Astrocyte (in vitro differentiated cells and primary cell): ENCODE measurements at regions not wholly inside any gene's neighbourhood (a gene's known extent, or its start where the extent isn't known, plus 50 kb on each side); places are given as distances from the start of the nearest gene placed in this dataset.
A peak's percentile ranks its signal among the peaks of the same experiment; 100 is the strongest.

Experiments used
- DNase-seq: peaks from one replicate; pipeline ENCODE4 v3.0.0-alpha.2; 2010; ENCODE audit warnings: low read depth
- FAIRE-seq: peaks from 2 replicates; lab custom pipeline; 2011; peaks lifted over from hg19 to GRCh38; lab: Jason Lieb, UNC
- H2AFZ ChIP-seq: 2 replicates; pipeline ENCODE4 v1.6.0; 2012; ENCODE audit warnings: low read depth, low read length, inconsistent platforms
- H3K27ac ChIP-seq: 2 replicates; pipeline ENCODE4 v1.5.1; 2011; ENCODE audit warnings: low read depth, low read length, inconsistent platforms
- H3K27me3 ChIP-seq: 2 replicates; pipeline ENCODE4 v1.6.0; 2011; ENCODE audit warnings: low read length, inconsistent platforms; ENCODE audit not compliant: insufficient read depth
- H3K36me3 ChIP-seq: 2 replicates; pipeline ENCODE4 v1.5.1; 2011; ENCODE audit warnings: low read length, inconsistent platforms; ENCODE audit not compliant: insufficient read depth
- H3K4me1 ChIP-seq: 2 replicates; pipeline ENCODE4 v1.5.1; 2011; ENCODE audit warnings: low read length, inconsistent platforms; ENCODE audit not compliant: insufficient read depth
- H3K4me2 ChIP-seq: 2 replicates; pipeline ENCODE4 v1.6.0; 2012; ENCODE audit warnings: low read length, inconsistent platforms
- H3K4me3 ChIP-seq: 2 replicates; pipeline ENCODE4 v1.5.1; 2011; ENCODE audit warnings: low read depth, mild to moderate bottlenecking, low read length, inconsistent platforms; ENCODE audit not compliant: insufficient read depth
- H3K79me2 ChIP-seq: 2 replicates; pipeline ENCODE4 v1.6.0; 2012; ENCODE audit warnings: mild to moderate bottlenecking, low read length, inconsistent platforms; ENCODE audit not compliant: insufficient read depth
- H3K9ac ChIP-seq: 2 replicates; pipeline ENCODE4 v1.6.0; 2012; ENCODE audit warnings: mild to moderate bottlenecking, low read length, inconsistent platforms
- H3K9me3 ChIP-seq: 2 replicates; pipeline ENCODE4 v1.5.1; 2012; ENCODE audit warnings: low read depth, mild to moderate bottlenecking, low read length, inconsistent platforms; ENCODE audit not compliant: insufficient read depth
- H4K20me1 ChIP-seq: 2 replicates; pipeline ENCODE4 v1.6.0; 2012; ENCODE audit warnings: low read length, inconsistent platforms; ENCODE audit not compliant: insufficient read depth
- H3K27ac Mint-ChIP-seq: one replicate; pipeline ENCODE4 v1.8.0; 2021; ENCODE audit warnings: mild to moderate bottlenecking, mixed read lengths; ENCODE audit not compliant: unreplicated experiment
- H3K27me3 Mint-ChIP-seq: one replicate; pipeline ENCODE4 v1.8.0; 2021; ENCODE audit warnings: low read depth, mixed read lengths; ENCODE audit not compliant: unreplicated experiment
- H3K36me3 Mint-ChIP-seq: one replicate; pipeline ENCODE4 v1.8.0; 2021; ENCODE audit warnings: low read depth, mixed read lengths; ENCODE audit not compliant: unreplicated experiment
- H3K4me1 Mint-ChIP-seq: one replicate; pipeline ENCODE4 v1.8.0; 2021; ENCODE audit warnings: low read depth, mixed read lengths; ENCODE audit not compliant: unreplicated experiment
- H3K4me3 Mint-ChIP-seq: one replicate; pipeline ENCODE4 v1.8.0; 2021; ENCODE audit warnings: mild to moderate bottlenecking, moderate library complexity, mixed read lengths; ENCODE audit not compliant: unreplicated experiment
- H3K9me3 Mint-ChIP-seq: one replicate; pipeline ENCODE4 v1.8.0; 2021; ENCODE audit warnings: mild to moderate bottlenecking, mixed read lengths; ENCODE audit not compliant: unreplicated experiment
- EZH2 ChIP-seq: IDR thresholded peaks from 2 replicates; pipeline ENCODE4 v1.6.1; 2012; ENCODE audit warnings: mild to moderate bottlenecking, low read length, inconsistent platforms; ENCODE audit not compliant: insufficient read depth
- TF ChIP-seq, protein P1 (sequence below): IDR thresholded peaks from 2 replicates; pipeline ENCODE4 v1.5.1; 2011; ENCODE audit warnings: low read depth, mild to moderate bottlenecking, inconsistent platforms, low read length, moderate library complexity; ENCODE audit not compliant: insufficient read depth

- TF ChIP-seq EZH2: no peak
- TF ChIP-seq, protein P1, sequence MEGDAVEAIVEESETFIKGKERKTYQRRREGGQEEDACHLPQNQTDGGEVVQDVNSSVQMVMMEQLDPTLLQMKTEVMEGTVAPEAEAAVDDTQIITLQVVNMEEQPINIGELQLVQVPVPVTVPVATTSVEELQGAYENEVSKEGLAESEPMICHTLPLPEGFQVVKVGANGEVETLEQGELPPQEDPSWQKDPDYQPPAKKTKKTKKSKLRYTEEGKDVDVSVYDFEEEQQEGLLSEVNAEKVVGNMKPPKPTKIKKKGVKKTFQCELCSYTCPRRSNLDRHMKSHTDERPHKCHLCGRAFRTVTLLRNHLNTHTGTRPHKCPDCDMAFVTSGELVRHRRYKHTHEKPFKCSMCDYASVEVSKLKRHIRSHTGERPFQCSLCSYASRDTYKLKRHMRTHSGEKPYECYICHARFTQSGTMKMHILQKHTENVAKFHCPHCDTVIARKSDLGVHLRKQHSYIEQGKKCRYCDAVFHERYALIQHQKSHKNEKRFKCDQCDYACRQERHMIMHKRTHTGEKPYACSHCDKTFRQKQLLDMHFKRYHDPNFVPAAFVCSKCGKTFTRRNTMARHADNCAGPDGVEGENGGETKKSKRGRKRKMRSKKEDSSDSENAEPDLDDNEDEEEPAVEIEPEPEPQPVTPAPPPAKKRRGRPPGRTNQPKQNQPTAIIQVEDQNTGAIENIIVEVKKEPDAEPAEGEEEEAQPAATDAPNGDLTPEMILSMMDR: no peak
- no peaks in the 10 kb centered on the region for H3K9me3 ChIP-seq
Measured at GRCh38 chr10:118503192-118503591, 92.3 kb downstream of the PRLHR start.

DNA sequence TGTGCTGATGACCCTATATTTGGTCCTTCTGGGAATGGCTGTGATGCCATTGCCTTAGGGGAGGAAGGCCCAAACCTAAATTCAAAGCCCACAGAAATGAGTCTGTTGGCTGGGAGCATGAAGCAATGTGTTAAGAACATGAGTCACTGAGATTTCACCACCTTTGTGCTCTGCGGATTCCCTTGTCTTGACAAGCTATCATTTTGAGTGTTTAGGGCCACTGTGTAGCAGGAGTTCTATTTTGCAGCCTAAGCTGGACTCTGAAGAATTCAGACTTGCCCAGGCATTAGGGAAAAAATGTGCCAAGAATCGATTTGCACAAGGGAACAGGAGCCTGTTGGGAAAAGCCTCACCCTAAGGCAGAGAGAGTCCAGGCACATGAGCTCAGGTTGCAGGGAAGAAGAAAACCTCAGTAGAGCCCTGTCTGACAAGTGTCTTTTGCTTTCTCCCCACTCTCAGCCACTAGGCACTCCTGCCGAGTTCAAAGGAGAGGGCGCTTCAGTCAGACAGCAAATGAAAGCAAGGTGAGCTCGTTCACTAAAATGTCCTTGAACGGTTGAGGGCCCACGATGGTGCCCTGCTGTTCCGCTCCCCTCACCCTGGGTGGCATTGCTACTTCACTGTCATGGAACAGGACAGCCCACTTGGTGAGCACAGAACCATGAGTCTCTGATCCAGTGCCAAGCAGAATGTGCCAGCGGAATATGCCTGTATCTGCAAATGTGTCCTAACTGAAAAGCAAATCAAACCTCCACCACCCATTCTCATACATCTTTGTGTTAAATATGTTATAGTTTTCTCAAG lies 93.6 kb downstream of the PRLHR start:
- peak; percentile 84 for DNase-seq
- TF ChIP-seq, protein P1: no peak
- TF ChIP-seq EZH2: no peak
- Histone ChIP-seq H3K4me3 (no peak overlapping the region), H3K9me3 (no peaks in the 10 kb centered on the region), H3K27me3 (no peaks in the 10 kb centered on the region), H2AFZ (no peak overlapping the region), H3K27ac (no peak overlapping the region), H3K79me2 (no peaks in the 10 kb centered on the region), H3K36me3 (no peaks in the 10 kb centered on the region), H4K20me1 (no peaks in the 10 kb centered on the region), H3K9ac (no peak overlapping the region), H3K4me2 (no peak overlapping the region), H3K4me1 (peaks cover 5% of the 10 kb centered on the region)
- peak; percentile 68 for FAIRE-seq
- no peak overlapping the region for H3K27ac Mint-ChIP-seq
- no peaks in the 10 kb centered on the region for H3K36me3 Mint-ChIP-seq
- H3K9me3 Mint-ChIP-seq: no peaks in the 10 kb centered on the region
- H3K27me3 Mint-ChIP-seq: no peaks in the 10 kb centered on the region
- no peak overlapping the region for H3K4me3 Mint-ChIP-seq
- H3K4me1 Mint-ChIP-seq: peaks cover 11% of the 10 kb centered on the region

More at GRCh38 chr10:118503192-118503591, 92.3 kb downstream of the PRLHR start:
- Mint-ChIP-seq H3K4me3 (no peak overlapping the region), H3K9me3 (no peaks in the 10 kb centered on the region), H3K27ac (no peak overlapping the region), H3K4me1 (peaks cover 11% of the 10 kb centered on the region), H3K36me3 (no peaks in the 10 kb centered on the region), H3K27me3 (no peaks in the 10 kb centered on the region)
- no peak for FAIRE-seq
- peaks cover 5% of the 10 kb centered on the region for H3K4me1 ChIP-seq
- no peak overlapping the region for H2AFZ ChIP-seq
- H3K27ac ChIP-seq: no peak overlapping the region
- H3K4me2 ChIP-seq: no peak overlapping the region
- H3K27me3 ChIP-seq: no peaks in the 10 kb centered on the region
- H3K4me3 ChIP-seq: no peak overlapping the region
- no peak overlapping the region for H3K9ac ChIP-seq
- no peaks in the 10 kb centered on the region for H4K20me1 ChIP-seq
- no peaks in the 10 kb centered on the region for H3K36me3 ChIP-seq
- no peaks in the 10 kb centered on the region for H3K79me2 ChIP-seq
- DNase-seq: no peak

- DNase-seq: peak; percentile 56
- Histone ChIP-seq H3K36me3 (no peaks in the 10 kb centered on the region), H3K9ac (no peak overlapping the region), H3K4me1 (peaks cover 5% of the 10 kb centered on the region), H3K79me2 (no peaks in the 10 kb centered on the region), H3K4me2 (no peak overlapping the region), H4K20me1 (no peaks in the 10 kb centered on the region), H3K4me3 (no peak overlapping the region), H2AFZ (no peak overlapping the region), H3K9me3 (no peaks in the 10 kb centered on the region), H3K27ac (no peak overlapping the region), H3K27me3 (no peaks in the 10 kb centered on the region)
- Mint-ChIP-seq H3K36me3 (no peaks in the 10 kb centered on the region), H3K4me3 (no peak overlapping the region), H3K9me3 (no peaks in the 10 kb centered on the region), H3K27me3 (no peaks in the 10 kb centered on the region), H3K4me1 (peaks cover 11% of the 10 kb centered on the region), H3K27ac (no peak overlapping the region)
- TF ChIP-seq, protein P1: no peak
- TF ChIP-seq EZH2: no peak
- no peak for FAIRE-seq
Measured at GRCh38 chr10:118501171-118501570, 94.3 kb downstream of the PRLHR start.
